ENCODE measurements at regions not wholly inside any gene's neighbourhood (a gene's known extent, or its start where the extent isn't known, plus 50 kb on each side); places are given as distances from the start of the nearest gene placed in this dataset.
A peak's percentile ranks its signal among the peaks of the same experiment; 100 is the strongest.
"Not testable (repeated sequence)": the region's sequence is repeated elsewhere in the genome, so short reads cannot be mapped to it uniquely, and the experiment has no call there.

- DNase-seq (ENCODE audit: low read depth): not testable (repeated sequence)
Observed at GRCh38 chr12:42708374-42708773, 118.8 kb upstream of the PRICKLE1 start.

- DNase-seq (ENCODE audit: low read depth): no peak
Observed at GRCh38 chr12:42707312-42708226, 118.0 kb upstream of the PRICKLE1 start.

- no peak for DNase-seq (ENCODE audit: low read depth)
Observed at GRCh38 chr12:42706321-42706720, 116.8 kb upstream of the PRICKLE1 start.

- peak; percentile 26 for DNase-seq (ENCODE audit: low read depth)
Observed at GRCh38 chr12:42705863-42706262, 116.3 kb upstream of the PRICKLE1 start.

GRCh38 chr12:42704810-42705401 is 115.4 kb upstream of the PRICKLE1 start:
- DNase-seq (ENCODE audit: low read depth): no peak

GRCh38 chr12:42704340-42704739 is 114.8 kb upstream of the PRICKLE1 start:
- no peak for DNase-seq (ENCODE audit: low read depth)

- DNase-seq (ENCODE audit: low read depth): no peak
Observed at GRCh38 chr12:42701084-42701483, 111.5 kb upstream of the PRICKLE1 start.

- no peak for DNase-seq (ENCODE audit: low read depth)
Observed at GRCh38 chr12:42698213-42698612, 108.7 kb upstream of the PRICKLE1 start.

- no peak for DNase-seq (ENCODE audit: low read depth)
Observed at GRCh38 chr12:42696406-42697149, 107.0 kb upstream of the PRICKLE1 start.

DNA sequence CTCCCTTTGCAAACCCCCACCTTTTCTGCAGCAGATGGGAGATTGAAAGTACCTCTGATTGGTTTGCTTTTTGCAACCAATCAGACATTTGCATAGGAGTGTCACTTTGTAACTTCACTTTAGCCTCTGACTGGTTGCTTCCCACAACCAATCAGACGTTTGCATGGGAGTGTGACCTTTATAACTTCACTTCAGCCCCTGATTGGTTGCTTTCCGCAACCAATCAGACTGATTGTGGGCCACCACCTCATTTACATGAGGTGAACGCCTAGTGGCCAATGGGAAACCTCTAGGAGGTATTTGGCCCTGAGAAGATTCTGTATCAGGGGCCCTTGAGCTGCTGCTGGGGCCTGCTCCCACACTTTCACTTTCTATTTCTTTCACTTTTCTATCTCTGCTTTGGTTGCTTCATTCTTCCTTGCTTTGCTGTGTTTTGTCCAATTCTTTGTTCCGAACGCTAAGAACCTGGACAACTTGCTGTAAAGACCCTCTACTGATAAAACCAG is 106.0 kb upstream of the PRICKLE1 start:
- DNase-seq (ENCODE audit: low read depth): no peak

DNA sequence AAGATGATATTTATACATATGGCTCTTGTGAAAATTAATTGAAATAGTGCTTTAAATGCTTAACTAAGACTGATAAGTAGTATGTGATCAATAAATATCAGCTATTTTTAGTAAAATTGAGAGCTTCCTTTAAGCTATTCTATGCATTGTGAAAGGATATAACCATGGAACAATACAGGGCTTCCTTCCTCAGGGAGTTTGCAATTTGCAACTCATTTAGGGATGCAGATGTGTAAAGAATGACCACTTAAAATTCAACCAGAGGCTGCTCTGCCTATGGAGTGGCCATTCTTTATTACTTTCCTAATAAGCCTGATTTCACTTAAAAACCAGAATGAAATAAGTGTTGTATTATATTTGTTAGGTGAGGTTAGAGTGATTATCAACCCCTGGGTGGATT is 103.2 kb upstream of the PRICKLE1 start:
- DNase-seq (ENCODE audit: low read depth): no peak

GRCh38 chr12:42691991-42692557 is 102.5 kb upstream of the PRICKLE1 start:
- DNase-seq (ENCODE audit: low read depth): no peak

DNA sequence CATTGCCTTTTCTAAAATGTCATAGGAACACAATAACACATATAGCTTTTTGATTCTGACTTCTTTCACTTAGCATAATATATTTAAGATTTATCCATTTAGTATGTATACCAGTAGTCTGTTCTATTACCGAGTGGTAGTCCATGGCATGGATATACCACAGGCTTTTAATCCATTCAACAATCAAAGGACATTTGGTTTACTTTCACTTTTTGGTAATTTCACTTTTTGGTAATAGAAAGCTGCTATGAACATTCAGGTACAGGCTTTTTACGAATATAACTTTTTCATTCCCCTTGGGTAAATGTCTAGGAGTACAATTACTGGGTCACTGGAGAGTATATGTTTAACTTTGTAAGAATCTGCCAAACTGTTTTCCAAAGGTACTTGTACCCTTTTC is 100.7 kb upstream of the PRICKLE1 start:
- DNase-seq (ENCODE audit: low read depth): no peak

DNA sequence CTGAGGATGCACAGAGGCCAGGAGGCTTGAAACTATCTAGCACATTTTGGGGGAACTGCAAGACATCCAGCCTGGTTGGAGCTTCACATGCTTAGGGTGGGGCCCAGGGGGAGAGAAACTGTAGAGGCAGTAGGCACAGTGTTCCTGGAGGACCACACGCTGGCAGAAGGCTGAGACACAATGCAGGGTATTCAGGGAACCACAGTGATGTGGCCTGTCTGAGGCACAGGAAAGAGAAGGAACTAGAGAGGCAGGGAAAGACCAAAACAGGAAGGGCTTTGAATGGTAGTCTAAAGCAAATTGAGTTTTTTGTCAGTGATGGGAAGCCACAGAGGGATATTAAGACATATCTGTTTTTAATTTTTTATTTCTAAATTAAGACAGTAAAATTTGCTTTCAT is 100.2 kb upstream of the PRICKLE1 start:
- no peak for DNase-seq (ENCODE audit: low read depth)

DNA sequence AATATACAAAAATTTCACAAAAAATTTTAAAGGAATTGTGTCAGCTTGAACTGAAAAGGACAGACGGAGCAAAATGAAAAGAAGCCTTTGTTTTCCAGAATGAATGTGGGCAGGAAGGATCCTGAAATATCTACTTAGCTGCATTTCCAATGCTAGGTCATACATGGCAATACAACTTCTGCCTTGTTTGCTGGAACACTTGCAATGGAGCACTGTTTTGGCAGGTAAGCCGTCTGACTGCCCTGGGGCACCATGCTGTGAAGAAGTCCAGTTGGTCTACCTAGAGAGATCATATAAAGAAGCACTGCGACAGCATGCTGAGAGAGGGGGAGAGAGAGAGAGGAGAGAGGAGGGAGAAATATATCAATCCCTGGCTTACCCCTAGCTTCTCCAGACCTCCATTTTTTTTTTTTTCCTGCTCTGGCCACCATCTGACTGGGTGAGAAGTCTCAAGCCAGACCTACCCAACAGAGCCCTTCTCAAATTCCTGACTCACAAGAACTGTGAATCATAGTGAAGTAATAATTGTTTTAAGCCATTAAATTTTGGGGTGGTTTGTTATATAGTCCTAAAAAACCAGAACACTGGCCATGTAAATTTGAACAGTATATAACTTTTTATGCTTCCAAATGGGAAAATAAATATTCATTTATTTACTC is 97.1 kb upstream of the PRICKLE1 start:
- DNase-seq (ENCODE audit: low read depth): no peak

- DNase-seq (ENCODE audit: low read depth): no peak
Observed at GRCh38 chr12:42684802-42685071, 95.2 kb upstream of the PRICKLE1 start.

- DNase-seq (ENCODE audit: low read depth): no peak
Observed at GRCh38 chr12:42683933-42684801, 94.6 kb upstream of the PRICKLE1 start.

- DNase-seq (ENCODE audit: low read depth): no peak
Observed at GRCh38 chr12:42683266-42683665, 93.7 kb upstream of the PRICKLE1 start.

DNA sequence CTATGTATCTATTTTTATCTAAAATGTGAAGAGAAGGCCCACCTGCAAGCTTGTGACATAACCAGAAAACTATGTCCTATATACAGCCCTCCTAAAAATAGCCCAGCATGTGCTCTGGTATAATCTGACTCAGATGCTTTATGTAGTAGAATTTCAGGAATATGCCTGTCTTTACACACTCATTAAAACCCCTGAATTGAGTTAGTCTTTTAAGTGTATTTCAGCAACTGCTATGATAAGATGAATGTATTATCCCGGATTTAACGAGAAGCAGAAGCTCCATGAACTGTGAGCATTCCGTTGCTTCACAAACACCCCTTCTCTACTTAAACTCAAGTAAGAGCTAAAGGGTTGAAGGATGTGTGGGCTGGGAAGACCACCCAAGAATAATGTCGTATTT is 89.9 kb upstream of the PRICKLE1 start:
- no peak for DNase-seq (ENCODE audit: low read depth)

DNA sequence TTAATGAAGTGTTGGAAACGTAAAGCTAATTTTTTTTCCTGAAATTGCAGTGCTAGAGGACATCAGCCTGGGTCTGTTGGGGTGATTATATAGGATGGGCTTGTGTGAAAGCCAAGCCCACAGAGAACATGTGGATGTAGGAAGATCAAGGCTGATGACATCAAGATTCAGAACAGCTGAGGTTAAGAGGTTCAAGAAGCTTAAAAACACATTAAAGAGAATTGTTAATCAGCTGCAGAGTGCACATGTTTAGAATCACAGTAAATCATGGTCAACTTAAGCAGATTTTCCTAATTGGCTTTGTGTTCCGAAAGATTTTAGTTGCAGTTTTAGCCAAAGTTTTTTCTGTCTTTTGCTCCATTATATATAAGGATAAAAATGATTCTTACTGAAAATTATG is 87.9 kb upstream of the PRICKLE1 start:
- no peak for DNase-seq (ENCODE audit: low read depth)

DNA sequence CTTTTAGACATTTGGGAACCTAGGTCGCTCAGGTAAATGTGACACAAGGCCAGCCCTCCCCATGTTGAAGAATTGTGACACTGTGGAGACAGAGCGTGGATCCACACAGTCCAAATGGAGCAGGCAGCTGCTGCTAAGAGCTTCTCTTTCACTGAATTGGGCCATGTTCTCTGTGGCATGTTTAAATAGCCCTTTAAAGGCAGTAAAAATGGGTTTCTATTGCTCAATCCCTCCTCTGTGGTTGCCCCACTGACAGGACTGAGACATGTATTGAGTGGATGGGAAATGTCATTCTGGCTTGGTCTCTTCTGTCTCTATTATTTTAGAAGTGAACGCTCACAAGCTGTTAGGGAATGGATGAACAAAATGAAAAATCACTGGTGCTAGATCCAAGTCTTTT is 84.0 kb upstream of the PRICKLE1 start:
- no peak for DNase-seq (ENCODE audit: low read depth)
